WTC11 (cell line): ENCODE measurements at regions not wholly inside any gene's neighbourhood (a gene's known extent, or its start where the extent isn't known, plus 50 kb on each side); places are given as distances from the start of the nearest gene placed in this dataset.

Experiments used
- CTCF ChIP-seq: fragments of 200-600 bp; IDR thresholded peaks from 2 replicates; pipeline ENCODE4 v1.8.0; 2022; ENCODE audit warnings: antibody characterized with exemption
- MAX ChIP-seq: sonication (generic); formaldehyde crosslinking; IDR thresholded peaks from 2 replicates; pipeline ENCODE4 v1.8.0; 2022; ENCODE audit warnings: mild to moderate bottlenecking, missing genetic modification reagents

GRCh38 chr9:85204176-85204575, 534.6 kb downstream of the NTRK2 start:
- no peak for TF ChIP-seq CTCF
- no peak for TF ChIP-seq MAX (CRISPR knock-in tag)
